Heart left ventricle (tissue), 16 donors: ENCODE measurements at regions not wholly inside any gene's neighbourhood (a gene's known extent, or its start where the extent isn't known, plus 50 kb on each side); places are given as distances from the start of the nearest gene placed in this dataset.

Experiments
- ATAC-seq, 4 donors: fragments of 200-7000 bp; cut with Tn5 transposase; one replicate each; pipeline ENCODE4 v1.9.1; 2020 to 2022; ENCODE audit warnings: moderate library complexity in 4 of 4, mild to moderate bottlenecking in 3 of 4, moderate number of reproducible peaks in 1 of 4
- DNase-seq, 5 donors: peaks; one replicate each; pipeline ENCODE4 v3.0.0-alpha.2; 2020
- H3K27ac ChIP-seq, 12 donors: fragments of 200-600 bp; sonication (generic) in 4 of 12; one replicate each; pipeline versions ENCODE4 v1.5.0 to v1.8.0; 2016 to 2022; ENCODE audit warnings: mild to moderate bottlenecking in 2 of 12
- H3K27me3 ChIP-seq, 9 donors: fragments of 200-600 bp; sonication (generic) in 2 of 9; one replicate each; pipeline versions ENCODE4 v1.5.1 to v1.8.0; 2016 to 2022; ENCODE audit warnings: mild to moderate bottlenecking in 3 of 9
- H3K36me3 ChIP-seq, 9 donors: fragments of 200-600 bp; sonication (generic) in 2 of 9; one replicate each; pipeline versions ENCODE4 v1.5.0 to v1.8.0; 2018 to 2022; ENCODE audit warnings: mild to moderate bottlenecking in 2 of 9
- H3K4me1 ChIP-seq, 12 donors: fragments of 200-600 bp; sonication (generic) in 4 of 12; one replicate each; pipeline versions ENCODE4 v1.5.0 to v1.8.0; 2016 to 2022; ENCODE audit warnings: mild to moderate bottlenecking in 3 of 12
- H3K4me3 ChIP-seq, 12 donors: fragments of 200-600 bp; sonication (generic) in 4 of 12; one replicate each; pipeline versions ENCODE4 v1.5.0 to v1.8.0; 2017 to 2022; ENCODE audit warnings: mild to moderate bottlenecking in 9 of 12, moderate library complexity in 4 of 12
- H3K9me3 ChIP-seq, 12 donors: fragments of 200-600 bp; sonication (generic) in 4 of 12; one replicate each; pipeline versions ENCODE4 v1.5.0 to v1.8.0; 2016 to 2022; ENCODE audit warnings: mild to moderate bottlenecking in 1 of 12
- CTCF ChIP-seq, 12 donors: fragments of 200-600 bp; sonication (generic) in 4 of 12; IDR thresholded peaks; one replicate each; pipeline versions ENCODE4 v1.5.0 to v1.8.0; 2018 to 2022; ENCODE audit warnings: antibody characterized with exemption in 12 of 12, mild to moderate bottlenecking in 5 of 12
- POLR2A ChIP-seq, 2 donors: fragments of 450-650 bp; IDR thresholded peaks; one replicate each; pipeline ENCODE4 v1.6.1; 2017; ENCODE audit warnings: antibody characterized with exemption in 2 of 2, mild to moderate bottlenecking in 2 of 2, moderate library complexity in 2 of 2
- WGBS, 4 donors: extraction: QIAGEN DNeasy Blood & Tissue Kit in 2 of 4; methylation state at CpG; one replicate each; pipeline versions ENCODE4 v1.1.5 to v1.1.7; 2013 to 2018; 5-methylcytosine and 5-hydroxymethylcytosine counted together
- intact Hi-C, 10 donors: fragments of 100-400 bp; cut with DNase I; formaldehyde crosslinking; loops; one replicate each; pipeline versions ENCODE4 v1.11.1 to v1.14.2; 2022
- donor health status: ischemic (EF 13 %, LVEDD 7.1; RV severe dilation, severe dysfunction).
- donor health status: healthy with polysubstance abuse.
- donor health status: DM: no; HTN: yes; CAD: no.
- donor health status: DM: no; HTN: no; CAD: no.
- donor health status: ischemic (EF 25% LVEDD 6.9; RV normal size, moderate dysfunction).
- donor health status: ischemic (EF 25% LVEDD 5.7; RV mildly dilated, moderate dysfunction).
- donor health status: healthy.
- donor health status: DM: yes; HTN: yes; CAD: no.
- donor health status: ischemic (EF 35%, LVEDD 5.7; RV mildly dilated, moderate dysfunction).
- donor health status: nonischemic (EF 11% LVEDD 7.7; RV severe dilation, severe dysfunction).
- donor health status: DM: yes; HTN: yes; CAD: no.
- donor health status: PGD.
- donor health status: ischemic (EF 29% LVEDD 5.4; RV normal size, mild dysfunction).
- donor health status: nonischemic (EF 23%, LVEDD 6.1; RV moderate dilation, normal function).

GRCh38 chr5:63055421-63055820, 476.8 kb downstream of the LRRC70 start:
- Histone ChIP-seq H3K27me3 (no peaks in the 10 kb centered on the region), H3K9me3 (no peaks in the 10 kb centered on the region), H3K4me3 (no peak overlapping the region), H3K4me1 (peaks cover 0 to 3% (median 0%) of the 10 kb centered on the region in 12 donors), H3K36me3 (no peaks in the 10 kb centered on the region), H3K27ac (no peak overlapping the region)
- intact Hi-C loops, result no loop called here
- ATAC-seq (no peak), DNase-seq (no peak)
- TF ChIP-seq POLR2A (IDR thresholded peaks at IDR 0.05) (no peak), CTCF (IDR thresholded peaks at IDR 0.05) (no peak)
- 70 to 79% (median 75%) methylated on average over 1 of the region's 1 CpG for WGBS, 4 donors

- H3K27ac ChIP-seq, result no peak overlapping the region
- H3K4me3 ChIP-seq, result no peak overlapping the region
- no peaks in the 10 kb centered on the region for H3K36me3 ChIP-seq
- TF ChIP-seq POLR2A (IDR thresholded peaks at IDR 0.05) (no peak), CTCF (IDR thresholded peaks at IDR 0.05) (no peak)
- intact Hi-C loops, result no loop called here
- peaks cover 0 to 3% (median 0%) of the 10 kb centered on the region in 12 donors for H3K4me1 ChIP-seq
- H3K27me3 ChIP-seq, result no peaks in the 10 kb centered on the region
- ATAC-seq (peak; percentile 44 to 90 (median 72)), DNase-seq (peak in 2 of 5 donors; percentile 32 to 61)
- WGBS, 4 donors, result 65 to 78% (median 69%) methylated on average over 6 of the region's 6 CpGs
- no peaks in the 10 kb centered on the region for H3K9me3 ChIP-seq
Measured at GRCh38 chr5:63053019-63053638, 474.5 kb downstream of the LRRC70 start.

DNA sequence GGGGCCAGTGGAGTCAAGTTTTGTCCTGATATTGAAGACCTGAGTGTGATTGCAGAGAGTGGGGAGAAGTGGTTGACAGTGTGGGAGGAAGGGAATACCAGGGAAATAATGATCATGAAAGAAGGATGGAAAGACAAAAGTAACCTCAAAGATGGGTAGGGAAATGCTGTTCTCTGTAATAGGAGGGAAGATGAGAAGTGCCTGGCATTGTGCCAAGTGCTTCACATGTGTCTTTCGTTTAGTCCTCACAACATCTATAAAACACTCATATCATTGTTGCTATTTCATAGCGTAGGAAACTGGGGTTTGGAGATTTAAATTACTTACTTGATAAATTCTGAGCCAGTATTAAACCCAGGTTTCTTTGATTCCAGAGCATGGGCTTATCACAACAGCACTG, 472.3 kb downstream of the LRRC70 start:
- H3K27ac ChIP-seq, result no peak overlapping the region
- no peaks in the 10 kb centered on the region for H3K36me3 ChIP-seq
- DNase-seq (no peak), ATAC-seq (no peak)
- WGBS, 4 donors, result 64 to 71% (median 69%) methylated on average over 2 of the region's 2 CpGs
- H3K9me3 ChIP-seq, result no peaks in the 10 kb centered on the region
- intact Hi-C loops, result no loop called here
- no peak overlapping the region for H3K4me3 ChIP-seq
- H3K27me3 ChIP-seq, result no peaks in the 10 kb centered on the region
- no peak for TF ChIP-seq POLR2A (IDR thresholded peaks at IDR 0.05)
- no peak for TF ChIP-seq CTCF (IDR thresholded peaks at IDR 0.05)
- H3K4me1 ChIP-seq, result peaks cover 0 to 3% (median 0%) of the 10 kb centered on the region in 12 donors

DNA sequence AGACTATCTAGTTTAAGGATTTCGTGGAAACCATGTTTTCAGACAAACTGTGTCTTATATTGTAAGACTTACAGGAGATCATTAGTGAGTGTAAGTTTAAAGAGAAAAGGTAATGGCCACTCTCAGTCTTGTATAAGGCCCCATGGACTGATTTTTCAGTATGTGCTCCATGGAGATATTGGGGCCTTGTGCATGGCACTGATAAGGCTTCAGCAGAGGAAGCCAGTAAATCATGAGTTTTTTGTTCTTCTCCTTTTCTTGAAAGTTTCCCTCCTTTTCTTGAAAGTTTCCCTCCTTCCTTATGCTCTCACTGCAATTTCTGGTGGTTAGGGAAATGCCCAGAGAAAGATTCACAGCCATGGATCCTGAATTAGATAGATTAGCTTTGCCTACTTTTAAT, 471.3 kb downstream of the LRRC70 start:
- WGBS, 4 donors, result 83 to 94% (median 86%) methylated on average over 1 of the region's 1 CpG
- Histone ChIP-seq H3K27me3 (no peaks in the 10 kb centered on the region), H3K36me3 (no peaks in the 10 kb centered on the region), H3K4me3 (no peak overlapping the region), H3K4me1 (peaks cover 0 to 3% (median 0%) of the 10 kb centered on the region in 12 donors), H3K9me3 (no peaks in the 10 kb centered on the region), H3K27ac (no peak overlapping the region)
- DNase-seq (no peak), ATAC-seq (no peak)
- no peak for TF ChIP-seq CTCF (IDR thresholded peaks at IDR 0.05)
- no peak for TF ChIP-seq POLR2A (IDR thresholded peaks at IDR 0.05)
- intact Hi-C loops, result no loop called here
